ENCODE measurements at regions not wholly inside any gene's neighbourhood (a gene's known extent, or its start where the extent isn't known, plus 50 kb on each side); places are given as distances from the start of the nearest gene placed in this dataset.
"Not testable (repeated sequence)": the region's sequence is repeated elsewhere in the genome, so short reads cannot be mapped to it uniquely, and the experiment has no call there.

- Histone ChIP-seq H3K4me3 (ENCODE audit: low read length in 3 of 3) (no peak overlapping the region), H3K4me1 (ENCODE audit: control insufficient read depth in 3 of 3, insufficient read depth in 3 of 3, low read length in 3 of 3) (no peaks in the 10 kb centered on the region), H3K27ac (ENCODE audit: low read depth, low read length) (no peak overlapping the region), H3K36me3 (ENCODE audit: control insufficient read depth in 3 of 3, insufficient read depth in 3 of 3, low read length in 3 of 3) (no peaks in the 10 kb centered on the region), H3K9me3 (ENCODE audit: control insufficient read depth in 3 of 3, low read length in 3 of 3) (no peaks in the 10 kb centered on the region), H3K27me3 (ENCODE audit: control insufficient read depth in 3 of 3, insufficient read depth in 3 of 3, low read length in 3 of 3) (no peaks in the 10 kb centered on the region), H3K9ac (ENCODE audit: low read depth in 1 of 3, low read length in 3 of 3) (no peak overlapping the region)
These were observed 882.2 kb upstream of the B3GALT2 start for GRCh38 chr1:194068446-194069167.

DNA sequence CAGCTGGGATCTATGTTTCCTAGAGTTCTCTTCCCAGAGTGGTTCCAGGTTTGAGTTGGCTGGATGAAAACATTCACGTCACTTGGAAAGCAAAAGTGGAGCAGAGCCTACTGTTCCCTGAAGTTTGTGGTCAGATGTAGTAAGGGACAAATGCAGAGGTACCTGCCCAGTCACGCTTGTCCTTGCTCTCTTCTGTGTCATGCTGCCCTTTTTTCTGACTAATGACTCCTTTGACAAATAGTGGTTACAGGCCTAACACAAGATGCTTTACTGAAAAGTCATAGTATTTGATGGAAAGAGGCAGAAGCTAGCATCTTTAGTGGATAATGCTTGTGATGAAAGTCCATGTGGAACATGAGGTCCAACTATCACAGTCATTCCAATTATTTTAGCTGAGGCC lies 881.4 kb upstream of the B3GALT2 start:
- Histone ChIP-seq H3K4me1 (ENCODE audit: control insufficient read depth in 3 of 3, insufficient read depth in 3 of 3, low read length in 3 of 3) (no peaks in the 10 kb centered on the region), H3K27ac (ENCODE audit: low read depth, low read length) (no peak overlapping the region), H3K4me3 (ENCODE audit: low read length in 3 of 3) (no peak overlapping the region), H3K36me3 (ENCODE audit: control insufficient read depth in 3 of 3, insufficient read depth in 3 of 3, low read length in 3 of 3) (no peaks in the 10 kb centered on the region), H3K27me3 (ENCODE audit: control insufficient read depth in 3 of 3, insufficient read depth in 3 of 3, low read length in 3 of 3) (no peaks in the 10 kb centered on the region), H3K9me3 (ENCODE audit: control insufficient read depth in 3 of 3, low read length in 3 of 3) (no peaks in the 10 kb centered on the region), H3K9ac (ENCODE audit: low read depth in 1 of 3, low read length in 3 of 3) (no peak overlapping the region)

GRCh38 chr1:194062962-194063361 lies 876.5 kb upstream of the B3GALT2 start:
- Histone ChIP-seq H3K27ac (ENCODE audit: low read depth, low read length) (no peak overlapping the region), H3K4me1 (ENCODE audit: control insufficient read depth in 3 of 3, insufficient read depth in 3 of 3, low read length in 3 of 3) (no peaks in the 10 kb centered on the region), H3K9ac (ENCODE audit: low read depth in 1 of 3, low read length in 3 of 3) (no peak overlapping the region)

DNA sequence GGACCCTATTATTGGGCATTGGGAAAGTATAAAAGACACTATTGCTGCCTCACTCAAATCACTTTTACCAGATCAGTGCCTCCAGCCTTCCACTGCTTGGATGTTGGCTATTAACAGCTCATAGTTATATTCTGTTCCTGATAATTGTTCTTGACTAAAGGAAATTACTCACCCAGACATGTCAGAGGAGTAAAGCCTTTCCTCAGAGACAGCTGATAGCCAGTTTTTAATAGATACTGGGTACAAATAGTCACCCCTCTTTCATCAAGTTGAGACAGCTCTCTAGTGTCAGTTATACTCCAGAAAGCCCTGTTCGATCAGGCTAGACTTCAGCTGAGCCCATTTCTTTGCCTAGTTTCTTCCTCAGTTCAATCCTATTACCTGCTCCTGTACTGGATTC lies 876.1 kb upstream of the B3GALT2 start:
- Histone ChIP-seq H3K9ac (ENCODE audit: low read depth in 1 of 3, low read length in 3 of 3) (no peak overlapping the region), H3K4me1 (ENCODE audit: control insufficient read depth in 3 of 3, insufficient read depth in 3 of 3, low read length in 3 of 3) (no peaks in the 10 kb centered on the region), H3K27me3 (ENCODE audit: control insufficient read depth in 3 of 3, insufficient read depth in 3 of 3, low read length in 3 of 3) (no peaks in the 10 kb centered on the region), H3K4me3 (ENCODE audit: low read length in 3 of 3) (no peak overlapping the region), H3K27ac (ENCODE audit: low read depth, low read length) (no peak overlapping the region), H3K36me3 (ENCODE audit: control insufficient read depth in 3 of 3, insufficient read depth in 3 of 3, low read length in 3 of 3) (no peaks in the 10 kb centered on the region), H3K9me3 (ENCODE audit: control insufficient read depth in 3 of 3, low read length in 3 of 3) (no peaks in the 10 kb centered on the region)

More at GRCh38 chr1:194062962-194063361, 876.5 kb upstream of the B3GALT2 start:
- Histone ChIP-seq H3K36me3 (ENCODE audit: control insufficient read depth in 3 of 3, insufficient read depth in 3 of 3, low read length in 3 of 3) (no peaks in the 10 kb centered on the region), H3K9me3 (ENCODE audit: control insufficient read depth in 3 of 3, low read length in 3 of 3) (no peaks in the 10 kb centered on the region), H3K4me3 (ENCODE audit: low read length in 3 of 3) (no peak overlapping the region), H3K27me3 (ENCODE audit: control insufficient read depth in 3 of 3, insufficient read depth in 3 of 3, low read length in 3 of 3) (no peaks in the 10 kb centered on the region)

DNA sequence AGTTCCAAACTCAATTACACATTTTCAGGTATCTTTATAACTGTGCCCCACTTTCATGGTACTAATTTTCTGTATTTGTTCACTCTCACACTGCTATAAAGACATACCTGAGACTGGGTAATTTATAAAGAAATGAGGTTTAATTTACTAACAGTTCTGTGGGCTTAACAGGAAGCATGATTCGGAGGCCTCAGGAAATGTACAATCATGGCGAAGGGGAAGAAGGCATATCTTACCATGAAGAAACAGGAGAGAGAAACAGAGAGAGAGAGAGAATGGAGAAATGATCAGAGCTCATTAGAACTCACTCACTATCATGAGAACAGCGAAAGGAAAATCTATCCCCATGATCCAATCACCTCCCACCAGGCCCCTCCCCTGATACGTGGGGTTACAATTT lies 874.1 kb upstream of the B3GALT2 start:
- Histone ChIP-seq H3K27ac (ENCODE audit: low read depth, low read length) (no peak overlapping the region), H3K4me3 (ENCODE audit: low read length in 3 of 3) (no peak overlapping the region), H3K36me3 (ENCODE audit: control insufficient read depth in 3 of 3, insufficient read depth in 3 of 3, low read length in 3 of 3) (no peaks in the 10 kb centered on the region), H3K4me1 (ENCODE audit: control insufficient read depth in 3 of 3, insufficient read depth in 3 of 3, low read length in 3 of 3) (no peaks in the 10 kb centered on the region), H3K9ac (ENCODE audit: low read depth in 1 of 3, low read length in 3 of 3) (no peak overlapping the region), H3K27me3 (ENCODE audit: control insufficient read depth in 3 of 3, insufficient read depth in 3 of 3, low read length in 3 of 3) (no peaks in the 10 kb centered on the region), H3K9me3 (ENCODE audit: control insufficient read depth in 3 of 3, low read length in 3 of 3) (no peaks in the 10 kb centered on the region)

- H3K27ac ChIP-seq (ENCODE audit: low read depth, low read length); H3K9ac ChIP-seq (ENCODE audit: low read depth in 1 of 3, low read length in 3 of 3); H3K4me1 ChIP-seq (ENCODE audit: control insufficient read depth in 3 of 3, insufficient read depth in 3 of 3, low read length in 3 of 3); H3K9me3 ChIP-seq (ENCODE audit: control insufficient read depth in 3 of 3, low read length in 3 of 3); H3K27me3 ChIP-seq (ENCODE audit: control insufficient read depth in 3 of 3, insufficient read depth in 3 of 3, low read length in 3 of 3); H3K36me3 ChIP-seq (ENCODE audit: control insufficient read depth in 3 of 3, insufficient read depth in 3 of 3, low read length in 3 of 3); H3K4me3 ChIP-seq (ENCODE audit: low read length in 3 of 3): not testable (repeated sequence)
These were observed 871.9 kb upstream of the B3GALT2 start for GRCh38 chr1:194058268-194058667.

- no peaks in the 10 kb centered on the region for H3K9me3 ChIP-seq (ENCODE audit: control insufficient read depth in 3 of 3, low read length in 3 of 3)
- no peaks in the 10 kb centered on the region for H3K36me3 ChIP-seq (ENCODE audit: control insufficient read depth in 3 of 3, insufficient read depth in 3 of 3, low read length in 3 of 3)
- no peak overlapping the region for H3K27ac ChIP-seq (ENCODE audit: low read depth, low read length)
- H3K4me3 ChIP-seq (ENCODE audit: low read length in 3 of 3): no peak overlapping the region
- no peak overlapping the region for H3K9ac ChIP-seq (ENCODE audit: low read depth in 1 of 3, low read length in 3 of 3)
- H3K4me1 ChIP-seq (ENCODE audit: control insufficient read depth in 3 of 3, insufficient read depth in 3 of 3, low read length in 3 of 3): no peaks in the 10 kb centered on the region
- no peaks in the 10 kb centered on the region for H3K27me3 ChIP-seq (ENCODE audit: control insufficient read depth in 3 of 3, insufficient read depth in 3 of 3, low read length in 3 of 3)
These were observed 869.8 kb upstream of the B3GALT2 start for GRCh38 chr1:194056169-194056568.

DNA sequence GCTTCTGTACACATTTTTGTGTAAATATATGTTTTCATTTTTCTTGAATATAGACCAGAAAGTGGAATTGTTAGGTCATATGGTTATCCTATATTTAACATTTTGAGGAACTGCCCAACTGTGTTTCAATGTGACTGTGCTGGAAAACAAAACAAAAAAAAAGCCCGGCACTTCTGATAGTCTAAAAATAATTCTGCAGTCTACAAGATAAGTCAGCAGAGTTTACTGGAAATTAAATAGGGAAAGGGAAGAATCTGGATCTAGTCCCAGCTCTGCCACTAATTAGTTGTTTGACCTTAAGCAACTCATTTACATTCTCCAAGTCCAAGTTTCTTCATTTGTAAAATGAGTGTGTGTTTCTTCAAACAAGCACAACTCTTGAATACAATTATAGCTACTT lies 869.1 kb upstream of the B3GALT2 start:
- H3K9ac ChIP-seq (ENCODE audit: low read depth in 1 of 3, low read length in 3 of 3): no peak overlapping the region
- no peaks in the 10 kb centered on the region for H3K36me3 ChIP-seq (ENCODE audit: control insufficient read depth in 3 of 3, insufficient read depth in 3 of 3, low read length in 3 of 3)
- no peak overlapping the region for H3K27ac ChIP-seq (ENCODE audit: low read depth, low read length)
- no peaks in the 10 kb centered on the region for H3K4me1 ChIP-seq (ENCODE audit: control insufficient read depth in 3 of 3, insufficient read depth in 3 of 3, low read length in 3 of 3)
- H3K9me3 ChIP-seq (ENCODE audit: control insufficient read depth in 3 of 3, low read length in 3 of 3): no peaks in the 10 kb centered on the region
- H3K4me3 ChIP-seq (ENCODE audit: low read length in 3 of 3): no peak overlapping the region
- no peaks in the 10 kb centered on the region for H3K27me3 ChIP-seq (ENCODE audit: control insufficient read depth in 3 of 3, insufficient read depth in 3 of 3, low read length in 3 of 3)

GRCh38 chr1:194052514-194053338 lies 866.3 kb upstream of the B3GALT2 start:
- no peaks in the 10 kb centered on the region for H3K36me3 ChIP-seq (ENCODE audit: control insufficient read depth in 3 of 3, insufficient read depth in 3 of 3, low read length in 3 of 3)
- H3K4me1 ChIP-seq (ENCODE audit: control insufficient read depth in 3 of 3, insufficient read depth in 3 of 3, low read length in 3 of 3): no peaks in the 10 kb centered on the region
- no peak overlapping the region for H3K4me3 ChIP-seq (ENCODE audit: low read length in 3 of 3)
- H3K9me3 ChIP-seq (ENCODE audit: control insufficient read depth in 3 of 3, low read length in 3 of 3): no peaks in the 10 kb centered on the region
- no peak overlapping the region for H3K9ac ChIP-seq (ENCODE audit: low read depth in 1 of 3, low read length in 3 of 3)
- no peaks in the 10 kb centered on the region for H3K27me3 ChIP-seq (ENCODE audit: control insufficient read depth in 3 of 3, insufficient read depth in 3 of 3, low read length in 3 of 3)
- H3K27ac ChIP-seq (ENCODE audit: low read depth, low read length): no peak overlapping the region

DNA sequence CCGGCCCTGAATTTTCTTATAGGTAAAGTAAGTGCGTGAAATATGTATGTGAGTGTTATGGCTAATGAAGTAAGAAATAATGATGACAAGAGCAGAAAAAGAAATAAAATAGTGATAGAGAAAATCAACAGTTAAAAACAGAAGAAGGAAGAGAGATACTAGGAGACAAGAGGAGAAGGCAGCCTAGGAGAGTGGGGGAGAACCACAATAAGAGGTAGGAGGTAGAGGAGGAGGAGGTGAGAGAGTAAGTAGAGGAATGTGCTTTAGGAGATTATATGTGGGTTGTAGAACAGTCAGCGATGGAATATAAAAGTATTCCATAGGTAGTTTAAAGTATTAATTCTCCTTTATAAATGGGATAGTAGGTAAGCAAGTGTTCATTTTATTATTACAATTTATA lies 861.5 kb upstream of the B3GALT2 start:
- H3K36me3 ChIP-seq (ENCODE audit: control insufficient read depth in 3 of 3, insufficient read depth in 3 of 3, low read length in 3 of 3): no peaks in the 10 kb centered on the region
- H3K27ac ChIP-seq (ENCODE audit: low read depth, low read length): no peak overlapping the region
- no peaks in the 10 kb centered on the region for H3K27me3 ChIP-seq (ENCODE audit: control insufficient read depth in 3 of 3, insufficient read depth in 3 of 3, low read length in 3 of 3)
- H3K9ac ChIP-seq (ENCODE audit: low read depth in 1 of 3, low read length in 3 of 3): no peak overlapping the region
- H3K4me3 ChIP-seq (ENCODE audit: low read length in 3 of 3): no peak overlapping the region
- H3K9me3 ChIP-seq (ENCODE audit: control insufficient read depth in 3 of 3, low read length in 3 of 3): no peaks in the 10 kb centered on the region
- H3K4me1 ChIP-seq (ENCODE audit: control insufficient read depth in 3 of 3, insufficient read depth in 3 of 3, low read length in 3 of 3): no peaks in the 10 kb centered on the region
